ENCODE measurements at regions not wholly inside any gene's neighbourhood (a gene's known extent, or its start where the extent isn't known, plus 50 kb on each side); places are given as distances from the start of the nearest gene placed in this dataset.

DNA sequence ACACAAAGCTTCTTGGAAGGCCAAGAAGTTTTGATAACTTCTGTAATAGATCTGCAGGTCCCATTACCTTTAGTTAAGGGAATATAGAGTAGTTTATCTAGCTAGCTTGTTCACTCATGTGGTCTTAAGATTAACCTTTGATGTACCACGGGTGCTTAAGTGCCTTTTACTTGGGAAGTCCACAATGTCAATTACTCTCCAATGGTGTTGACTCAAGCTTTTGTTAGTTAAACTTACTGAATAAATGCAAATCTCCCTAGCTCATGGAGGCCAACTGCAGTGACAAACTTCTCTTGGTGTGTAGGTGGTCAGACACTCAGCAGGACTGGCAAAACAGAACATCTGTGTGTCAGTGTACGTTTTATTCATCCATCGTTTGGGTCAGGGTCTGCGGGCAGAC, 501.5 kb downstream of the ELAVL2 start:
- no peak for DNase-seq

- no peak for DNase-seq
Observed at GRCh38 chr9:23326597-23326996, 499.4 kb downstream of the ELAVL2 start.

DNA sequence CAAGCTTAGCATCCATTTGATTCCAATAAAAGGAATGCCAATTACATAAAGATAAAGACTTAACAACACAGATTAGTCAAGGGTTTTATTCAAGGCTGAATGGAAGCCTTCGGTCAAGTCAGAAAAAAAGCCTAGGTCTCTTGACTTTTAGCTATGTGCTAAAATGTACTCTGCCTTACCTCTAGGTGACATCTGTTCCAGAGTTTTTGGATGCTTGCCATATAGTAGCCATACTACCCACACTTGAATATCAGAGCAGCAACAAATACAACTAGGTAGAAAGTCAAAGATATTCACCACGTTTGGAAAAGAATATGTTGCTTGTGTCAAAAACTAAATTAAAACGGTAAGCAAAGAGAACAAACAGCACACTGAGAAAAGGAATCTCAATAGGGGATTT, 484.7 kb downstream of the ELAVL2 start:
- no peak for DNase-seq

- DNase-seq: no peak
Observed at GRCh38 chr9:23342291-23342690, 483.7 kb downstream of the ELAVL2 start.

DNA sequence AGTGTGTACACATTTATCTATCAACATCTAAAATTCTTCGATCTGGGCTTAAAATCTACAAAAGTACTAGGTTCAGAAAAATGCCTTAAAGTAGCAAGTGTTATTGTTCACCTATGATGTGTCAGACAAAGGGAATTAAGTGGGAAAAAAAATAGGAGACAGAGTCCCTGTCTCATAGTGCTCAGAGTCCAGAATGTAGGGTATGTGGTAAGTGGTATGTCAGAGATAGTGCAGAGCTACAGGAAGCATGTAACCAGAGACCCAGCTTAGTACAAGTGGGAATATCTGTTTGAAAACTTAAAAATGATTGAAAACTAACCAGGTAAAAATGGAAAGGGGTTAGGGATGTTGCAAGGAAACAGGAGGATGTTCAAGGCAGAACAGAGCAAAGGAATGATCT, 482.8 kb downstream of the ELAVL2 start:
- DNase-seq: no peak

DNA sequence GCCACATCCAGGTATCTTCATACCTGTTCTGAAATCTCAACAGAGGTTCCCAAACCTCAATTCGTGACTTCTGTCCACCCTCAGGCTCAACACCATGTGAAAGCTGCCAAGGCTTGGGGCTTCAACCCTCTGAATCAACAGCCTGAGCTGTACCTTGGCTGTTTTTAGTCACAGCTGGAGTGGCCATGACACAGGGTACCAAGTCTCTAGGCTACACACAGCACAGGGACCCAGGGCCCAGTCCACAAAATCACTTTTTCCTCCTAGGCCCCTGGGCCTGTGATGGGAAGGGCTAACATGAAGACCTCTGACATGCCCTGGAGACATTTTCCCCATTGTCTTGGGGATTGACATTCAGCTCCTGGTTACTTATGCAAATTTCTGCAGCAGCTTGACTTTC, 464.9 kb downstream of the ELAVL2 start:
- no peak for DNase-seq

GRCh38 chr9:23372703-23373102, 453.3 kb downstream of the ELAVL2 start:
- no peak for DNase-seq

DNA sequence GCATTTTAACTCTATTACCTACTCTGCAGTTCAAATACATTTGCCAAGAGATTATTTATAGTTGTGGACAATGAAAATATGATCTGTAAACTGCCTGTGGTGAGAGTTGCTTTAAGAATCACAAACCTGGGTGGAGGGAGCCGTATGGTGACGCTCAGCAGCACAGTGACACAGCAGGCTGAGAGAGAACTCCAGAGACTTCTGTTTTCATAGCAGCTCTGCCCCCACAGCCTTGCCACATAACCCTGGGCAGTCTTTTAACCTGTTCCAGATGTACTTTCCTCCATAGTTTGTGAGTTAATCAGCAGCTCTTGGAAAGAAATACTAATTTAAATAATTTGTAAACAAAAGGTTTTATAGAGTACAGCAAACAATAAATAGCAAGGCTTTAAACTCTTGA, 450.5 kb downstream of the ELAVL2 start:
- DNase-seq: no peak

- no peak for DNase-seq
Observed at GRCh38 chr9:23379842-23380241, 446.2 kb downstream of the ELAVL2 start.

- DNase-seq: no peak
Observed at GRCh38 chr9:23380821-23381220, 445.2 kb downstream of the ELAVL2 start.

DNA sequence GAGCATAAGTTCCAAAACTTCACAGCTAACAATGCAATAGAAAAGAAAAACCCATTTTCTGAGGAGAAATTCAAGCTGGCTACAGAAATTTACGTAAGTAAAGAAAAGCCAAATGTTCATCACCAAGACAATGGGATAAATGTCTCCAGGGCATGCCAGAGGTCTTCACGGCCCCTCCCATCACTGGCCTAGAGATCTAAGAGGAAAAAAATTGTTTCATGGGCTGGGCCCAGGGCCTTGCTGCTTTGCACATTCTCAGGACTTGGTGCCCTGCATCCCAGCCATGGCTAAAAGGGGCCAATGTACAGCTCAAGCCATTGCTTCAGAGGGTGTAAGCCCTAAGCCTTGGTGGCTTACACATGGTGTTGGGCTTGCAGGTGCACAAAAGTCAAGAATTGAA, 443.6 kb downstream of the ELAVL2 start:
- DNase-seq: no peak

DNA sequence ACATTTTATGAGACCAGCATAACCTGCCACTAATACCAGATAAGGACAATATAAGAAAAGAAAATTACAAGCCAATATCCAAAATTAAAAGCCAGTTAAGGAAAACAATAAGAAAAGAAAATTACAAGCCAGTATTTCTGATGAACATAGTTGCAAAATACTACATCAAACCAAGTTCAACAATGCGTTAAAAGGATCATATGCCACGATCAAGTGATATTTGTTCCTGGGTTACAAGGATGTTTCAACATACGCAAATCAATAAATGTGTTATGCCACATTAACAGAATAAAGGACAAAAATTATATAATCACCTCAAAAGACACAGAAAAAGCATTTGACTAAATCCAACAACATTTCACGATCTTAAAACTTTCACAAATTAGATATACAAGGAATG, 431.9 kb downstream of the ELAVL2 start:
- DNase-seq: no peak

DNA sequence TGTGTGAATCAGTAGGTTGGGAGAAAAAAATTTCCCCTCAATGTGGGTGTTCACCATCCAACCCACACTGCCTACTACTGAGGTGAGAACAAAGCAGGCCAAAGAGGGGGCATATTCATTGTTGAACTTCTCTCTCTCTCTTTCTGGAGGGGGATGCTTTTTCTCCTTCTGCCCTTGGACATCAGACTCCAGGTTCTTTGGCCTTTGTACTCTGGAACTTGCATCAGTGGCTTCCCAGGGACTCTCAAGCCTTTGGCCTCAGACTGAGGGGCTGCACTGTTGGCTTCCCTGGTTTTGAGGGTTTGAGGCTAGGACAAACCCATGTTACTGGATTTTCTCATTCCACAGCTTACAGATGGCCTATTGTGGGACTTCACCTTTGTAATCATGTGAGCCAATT, 417.2 kb downstream of the ELAVL2 start:
- DNase-seq: no peak

- DNase-seq: no peak
Observed at GRCh38 chr9:23412046-23412445, 414.0 kb downstream of the ELAVL2 start.

DNA sequence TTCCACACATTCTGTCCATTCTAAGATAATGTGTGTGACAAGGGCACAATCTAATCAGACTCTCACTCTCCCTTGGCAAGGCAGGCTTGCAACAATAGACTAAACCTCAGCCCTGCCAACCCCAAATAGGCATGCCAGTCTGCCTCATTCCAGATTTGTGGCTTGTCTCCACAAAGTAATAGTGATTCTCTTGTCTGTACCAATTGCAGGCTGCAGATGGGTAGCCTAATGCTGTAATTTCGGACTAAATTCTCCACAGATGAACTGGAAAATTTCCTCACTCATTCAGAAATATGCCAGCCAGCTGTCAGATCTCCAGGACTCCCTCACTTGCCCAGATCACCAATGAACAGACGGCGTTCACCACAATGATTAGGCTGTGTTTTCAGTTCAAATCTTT, 413.6 kb downstream of the ELAVL2 start:
- no peak for DNase-seq

DNA sequence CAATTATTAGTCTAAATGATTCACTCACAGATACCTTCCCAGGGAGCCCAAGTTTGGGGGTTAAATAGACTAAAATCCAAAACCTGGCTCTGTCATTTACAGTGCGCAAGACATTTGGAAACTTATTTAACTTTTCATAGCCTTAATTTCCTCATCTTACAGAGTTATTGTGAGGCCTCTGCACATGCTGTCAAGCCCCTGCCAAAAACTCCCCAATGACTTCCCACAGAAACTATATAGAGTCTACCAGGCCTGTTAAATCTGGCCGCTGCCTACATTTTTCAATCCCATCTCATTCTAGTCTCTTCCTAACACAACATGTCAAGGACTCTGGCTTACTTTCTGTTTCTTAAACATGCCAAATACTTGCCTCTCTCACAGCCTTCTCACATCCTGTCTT, 412.5 kb downstream of the ELAVL2 start:
- DNase-seq: no peak

- no peak for DNase-seq
Observed at GRCh38 chr9:23423999-23424398, 402.0 kb downstream of the ELAVL2 start.

DNA sequence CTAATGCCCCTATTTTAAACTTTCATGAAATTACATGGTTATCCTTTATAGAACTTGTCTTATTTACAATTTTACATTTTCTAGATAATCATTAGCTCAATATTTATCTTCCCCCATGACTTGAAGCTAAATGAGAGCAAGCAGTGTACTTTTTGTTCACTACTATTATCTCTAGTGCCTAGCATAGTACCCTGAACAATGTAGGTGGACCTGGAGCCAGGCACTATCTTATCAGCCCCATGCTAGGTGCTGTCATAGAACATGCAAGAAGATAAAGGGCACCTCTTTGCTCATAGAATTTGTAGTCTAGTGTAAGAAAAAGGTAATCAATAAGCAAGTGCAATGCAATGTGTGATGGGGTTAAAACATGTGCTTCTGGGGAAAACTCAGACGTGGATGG, 399.9 kb downstream of the ELAVL2 start:
- DNase-seq: no peak

- DNase-seq: no peak
Observed at GRCh38 chr9:23431459-23431858, 394.6 kb downstream of the ELAVL2 start.

DNA sequence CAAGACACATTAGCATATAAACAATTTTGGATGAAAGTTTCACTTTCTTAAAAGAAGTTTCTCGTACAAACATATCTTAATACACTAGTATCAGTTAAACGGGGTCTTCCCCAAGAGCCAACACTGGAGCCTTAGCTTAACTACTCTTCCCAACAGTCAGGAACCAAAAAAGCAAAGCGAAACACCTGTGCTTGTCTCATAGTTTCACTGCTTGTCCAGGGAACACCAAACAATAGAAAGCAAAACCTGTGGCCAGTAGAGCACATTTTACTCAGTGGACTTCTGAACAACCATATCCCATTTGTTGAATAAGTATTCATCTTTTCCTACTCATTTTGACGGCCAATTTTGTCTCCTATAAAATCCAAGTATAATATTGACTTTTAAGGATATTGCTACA, 391.4 kb downstream of the ELAVL2 start:
- DNase-seq: no peak

DNA sequence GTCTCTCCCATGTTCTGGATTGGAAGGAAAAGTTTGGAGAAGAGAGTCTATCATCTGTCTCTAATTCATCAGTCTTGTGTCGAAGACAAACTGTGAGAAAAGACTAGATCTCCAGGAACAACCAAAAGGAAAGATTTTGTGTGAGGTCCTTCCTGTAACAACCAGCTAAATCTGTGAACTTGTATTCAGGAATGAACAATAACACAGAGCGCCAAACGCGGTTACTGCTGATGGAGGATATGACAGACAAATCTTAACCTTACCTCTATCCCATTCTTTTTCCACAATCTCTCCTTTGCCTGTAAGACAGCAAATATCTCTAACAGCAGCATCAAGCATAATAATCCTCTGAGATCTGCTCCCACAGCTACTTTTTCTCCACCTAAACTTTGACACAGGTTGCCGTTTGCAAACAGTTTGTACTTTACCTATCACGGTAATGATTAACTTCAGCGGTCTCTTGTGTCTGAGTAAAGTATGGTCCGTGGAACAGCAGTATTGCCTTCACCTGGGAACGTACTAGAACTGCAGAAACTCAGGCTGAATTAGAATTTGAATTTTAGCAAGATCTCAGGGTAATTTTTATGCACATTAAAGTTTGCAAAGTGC, 387.6 kb downstream of the ELAVL2 start:
- DNase-seq: no peak

DNA sequence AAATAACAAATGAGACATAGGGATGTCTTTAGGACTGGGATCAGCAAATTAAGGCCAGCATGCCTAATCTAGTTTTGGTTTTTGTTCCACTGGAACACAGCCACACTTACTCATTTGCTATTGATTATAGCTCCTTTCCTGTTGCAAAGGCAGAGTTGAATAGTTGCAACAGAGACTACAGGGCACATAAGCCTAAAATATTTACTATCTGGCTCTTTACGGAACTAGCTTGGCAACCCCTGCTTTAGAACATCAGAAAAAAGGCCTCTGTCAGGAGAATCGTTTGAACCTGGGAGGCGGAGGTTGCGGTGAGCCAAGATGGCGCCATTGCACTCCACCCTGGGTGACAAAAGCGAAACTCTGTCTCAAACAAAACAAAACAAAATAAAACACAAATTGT, 384.8 kb downstream of the ELAVL2 start:
- DNase-seq: no peak

GRCh38 chr9:23444658-23445057, 381.4 kb downstream of the ELAVL2 start:
- no peak for DNase-seq

DNA sequence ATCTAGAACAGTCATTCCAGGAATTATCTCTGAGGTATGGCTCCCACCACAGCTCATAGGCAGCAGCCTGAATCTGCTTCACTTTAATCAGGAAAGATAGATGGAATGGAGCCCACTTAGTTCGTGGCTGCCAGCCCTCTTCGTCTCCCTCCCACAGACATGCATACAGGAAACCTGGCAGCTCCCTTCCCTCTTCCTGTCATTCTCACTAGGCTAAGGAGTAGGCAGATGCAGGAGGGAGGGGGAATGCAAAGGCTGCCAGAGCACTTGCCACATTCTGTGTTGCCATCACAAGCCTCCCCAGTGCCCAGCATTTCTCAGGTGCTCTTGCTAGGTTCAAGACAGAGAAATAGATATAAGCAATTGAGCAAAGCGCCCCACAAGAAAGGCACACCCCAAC, 378.9 kb downstream of the ELAVL2 start:
- DNase-seq: no peak

DNA sequence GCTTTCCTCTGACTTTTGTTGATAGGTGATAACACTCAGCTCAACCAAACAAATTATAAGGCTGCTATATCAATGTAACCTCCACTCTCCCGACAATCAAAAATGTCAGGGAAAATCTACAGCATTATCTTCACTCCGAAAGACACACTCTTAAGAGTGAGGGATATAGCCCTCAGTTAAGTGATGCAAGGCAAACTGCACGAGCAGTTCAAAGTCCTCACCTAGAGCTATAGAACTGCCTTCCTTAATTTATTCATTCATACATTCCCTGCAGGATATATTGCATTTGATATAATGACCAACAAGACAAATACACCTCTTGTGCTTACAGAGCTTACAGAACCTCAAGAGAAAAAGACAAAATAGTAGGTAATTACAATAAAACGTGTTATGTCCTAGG, 378.1 kb downstream of the ELAVL2 start:
- no peak for DNase-seq

All from MV-4-11 (cell line).